ENCODE measurements at regions not wholly inside any gene's neighbourhood (a gene's known extent, or its start where the extent isn't known, plus 50 kb on each side); places are given as distances from the start of the nearest gene placed in this dataset.
"Not testable (repeated sequence)": the region's sequence is repeated elsewhere in the genome, so short reads cannot be mapped to it uniquely, and the experiment has no call there.

DNA sequence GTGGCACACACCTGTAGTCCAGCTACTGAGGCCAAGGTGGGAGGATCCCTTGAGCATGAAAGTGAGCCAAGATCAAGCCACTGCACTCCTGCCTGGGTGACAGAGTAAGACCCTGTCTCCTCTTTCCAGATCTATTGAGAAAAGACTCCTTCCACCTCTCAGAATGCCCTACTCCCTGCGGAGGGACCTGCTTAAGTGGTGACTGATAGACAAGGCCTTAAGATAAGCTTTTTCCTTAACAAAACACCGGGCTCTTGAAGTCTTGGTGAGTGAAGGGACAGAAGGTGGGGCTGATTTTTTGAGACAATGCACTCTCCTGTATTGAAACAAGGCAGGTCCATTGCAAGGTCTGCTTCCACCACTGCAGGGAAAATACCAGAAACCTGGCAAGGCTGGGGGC lies 338.4 kb upstream of the FRG2C start:
- no peak for DNase-seq

DNA sequence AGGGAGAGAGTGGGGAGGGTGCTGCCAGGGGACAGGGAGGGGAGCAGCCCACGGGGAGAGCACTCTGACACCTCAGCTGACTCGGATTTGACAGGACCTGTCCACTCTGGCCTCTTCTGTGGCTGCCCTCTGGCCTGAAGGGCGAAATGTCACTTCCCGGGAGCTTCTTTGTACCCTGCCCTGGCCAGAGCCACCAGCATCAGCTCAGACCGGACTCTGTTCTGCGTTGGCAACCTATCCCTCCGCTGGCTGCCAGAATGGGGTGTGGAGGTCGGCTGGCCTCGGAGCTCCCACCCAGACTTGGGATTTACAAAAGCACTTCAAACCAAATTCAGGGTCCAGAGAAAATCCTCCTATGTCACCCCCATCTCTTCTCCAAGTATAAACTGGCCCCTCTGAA lies 336.7 kb upstream of the FRG2C start:
- no peak for DNase-seq

DNA sequence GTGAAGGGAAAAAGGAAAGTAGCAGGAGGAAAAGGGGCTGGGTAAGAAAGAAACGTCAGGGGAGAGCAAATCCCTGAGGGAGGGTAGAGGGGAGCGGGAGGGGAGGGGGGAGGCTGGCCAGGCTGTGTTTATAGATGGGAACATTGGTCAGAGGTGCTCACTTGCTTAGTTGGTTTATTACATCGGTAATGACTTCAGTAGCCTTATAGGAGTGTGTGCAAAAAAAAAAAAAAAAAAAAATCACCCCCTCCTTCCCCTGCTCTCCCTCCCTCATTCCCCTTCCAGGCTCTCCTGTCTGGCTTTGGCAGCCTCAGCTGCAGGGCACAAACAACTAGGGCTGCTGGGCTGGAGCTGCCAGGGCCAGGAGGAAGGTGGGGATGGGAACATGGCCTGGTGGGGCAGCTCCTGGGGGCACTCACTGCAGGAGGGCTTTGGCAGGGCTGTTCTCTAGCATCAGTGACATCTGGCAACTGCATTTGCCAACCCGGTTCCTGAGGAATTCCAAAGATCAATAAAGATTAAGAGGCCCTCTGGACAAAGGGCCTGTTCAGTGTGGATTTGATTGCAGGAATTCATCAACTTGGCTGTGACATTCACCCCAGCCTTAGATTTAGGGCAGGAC lies 334.5 kb upstream of the FRG2C start:
- no peak for DNase-seq

DNA sequence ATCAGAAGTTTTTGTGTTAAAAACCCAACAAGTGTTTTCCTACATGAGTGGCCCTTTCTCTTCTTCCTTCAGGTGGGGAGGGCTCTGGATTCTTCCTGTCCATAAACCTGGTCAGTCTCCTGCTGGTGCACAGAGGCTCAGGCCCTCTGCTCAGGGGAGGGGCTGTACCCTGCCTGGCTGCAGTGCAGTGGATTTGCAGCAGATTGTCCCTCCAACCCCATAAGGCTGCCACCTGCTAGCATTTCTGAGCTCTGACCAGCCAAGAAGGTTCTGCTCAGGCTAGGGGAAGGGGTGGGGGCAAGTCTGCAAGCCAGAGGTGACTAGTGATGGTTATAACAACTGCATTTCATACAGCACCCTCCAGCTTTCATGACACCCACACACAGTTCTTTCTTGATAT lies 333.7 kb upstream of the FRG2C start:
- DNase-seq = not testable (repeated sequence)

DNA sequence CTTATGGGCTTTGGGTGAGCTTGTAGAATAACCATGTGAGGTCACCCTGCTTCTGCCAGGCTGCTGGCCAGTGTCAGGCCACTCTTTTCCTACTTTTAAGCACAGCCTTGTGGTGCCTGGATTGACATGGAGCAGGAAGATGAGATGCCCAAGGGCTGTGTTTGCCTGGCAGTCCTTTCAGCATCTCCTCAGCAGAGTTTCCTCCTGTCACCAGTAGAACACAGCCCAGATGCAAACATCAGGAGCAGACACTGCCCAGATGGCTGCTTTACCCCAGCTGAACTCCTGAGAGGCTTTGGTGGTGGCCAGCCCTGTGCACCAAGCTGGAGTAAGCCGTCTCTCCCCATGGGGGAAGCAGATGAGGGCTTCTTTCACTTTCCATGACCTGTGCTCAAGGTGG lies 332.0 kb upstream of the FRG2C start:
- not testable (repeated sequence) for DNase-seq

DNA sequence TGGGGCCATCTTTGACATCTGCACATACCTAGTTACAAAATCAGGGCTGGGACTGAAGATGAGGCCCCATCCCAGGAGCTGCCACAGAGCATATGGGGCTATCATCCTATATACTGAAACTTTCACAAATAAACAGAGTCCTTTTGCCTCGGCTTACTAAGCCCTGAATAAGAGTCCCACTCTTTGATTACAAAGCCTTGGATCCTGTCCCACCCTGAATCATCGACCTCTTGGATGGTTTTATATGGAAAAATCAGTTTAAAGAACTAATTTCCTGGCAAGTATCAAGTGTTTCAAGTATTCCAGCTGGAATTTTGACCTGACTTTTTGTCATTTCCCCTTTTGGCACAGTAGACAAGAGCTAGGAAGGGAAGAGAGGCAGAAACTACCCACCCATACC lies 331.3 kb upstream of the FRG2C start:
- DNase-seq = no peak

DNA sequence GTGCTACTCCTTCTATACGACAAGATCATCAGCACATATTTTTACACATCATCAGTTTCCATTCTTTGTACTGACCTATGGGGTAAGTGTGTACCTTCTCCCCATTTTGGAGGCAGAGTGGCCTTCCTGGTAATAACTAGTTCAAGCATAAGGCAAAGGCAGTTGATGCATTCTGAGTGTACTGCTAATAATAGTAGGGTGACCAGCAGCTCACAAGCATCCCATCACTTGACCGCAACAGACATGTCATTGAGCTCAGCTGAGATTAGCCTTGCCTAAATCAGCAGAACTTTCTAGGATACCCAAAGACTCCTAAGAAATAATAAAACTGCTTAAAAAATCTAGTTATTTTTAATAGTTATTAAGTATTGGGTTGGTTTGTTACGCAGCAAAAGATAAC lies 329.8 kb upstream of the FRG2C start:
- no peak for DNase-seq

GRCh38 chr3:75337226-75337900 lies 326.8 kb upstream of the FRG2C start:
- DNase-seq = no peak

DNA sequence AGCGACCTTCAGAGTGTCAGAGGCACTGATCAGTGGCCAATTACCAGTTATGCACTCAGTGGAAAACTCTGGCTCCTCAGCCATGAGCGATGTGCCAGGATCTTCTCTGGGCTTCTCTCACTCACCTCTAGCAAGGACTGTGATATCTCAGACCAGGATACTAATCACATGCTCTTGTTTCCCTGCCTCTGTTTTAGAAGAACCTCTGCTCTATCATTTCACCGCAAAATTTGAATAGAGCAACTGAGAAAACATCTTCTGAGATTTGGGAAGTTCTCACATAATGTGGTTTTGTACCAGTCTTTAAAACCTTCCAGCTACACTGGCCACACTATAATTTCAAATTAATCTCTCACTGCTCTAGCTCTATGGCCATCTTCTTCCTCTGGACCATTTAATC lies 325.8 kb upstream of the FRG2C start:
- no peak for DNase-seq

GRCh38 chr3:75341324-75342067 lies 322.6 kb upstream of the FRG2C start:
- no peak for DNase-seq

DNA sequence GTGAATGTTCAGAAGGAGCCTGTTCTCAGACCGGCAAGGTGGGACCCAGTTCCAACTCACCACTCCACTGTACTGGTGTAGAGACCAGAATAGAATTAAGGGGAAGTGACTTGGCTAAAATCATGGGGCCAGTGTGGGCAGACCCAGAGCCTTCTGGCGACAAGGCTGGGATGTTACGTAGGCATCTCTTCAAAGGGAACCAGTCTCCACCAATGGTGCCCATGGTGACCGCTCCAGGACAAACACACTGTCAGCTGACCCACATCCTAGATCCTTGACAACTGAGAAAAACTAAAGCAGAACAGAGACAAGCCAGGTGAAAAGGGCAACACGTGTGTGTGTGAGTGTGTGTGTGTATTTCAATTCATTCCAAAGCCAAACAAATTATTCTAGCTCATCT lies 321.7 kb upstream of the FRG2C start:
- DNase-seq = no peak

- not testable (repeated sequence) for DNase-seq
These were observed 313.6 kb upstream of the FRG2C start for GRCh38 chr3:75350536-75350935.

- not testable (repeated sequence) for DNase-seq
These were observed 301.9 kb upstream of the FRG2C start for GRCh38 chr3:75362086-75362784.

DNA sequence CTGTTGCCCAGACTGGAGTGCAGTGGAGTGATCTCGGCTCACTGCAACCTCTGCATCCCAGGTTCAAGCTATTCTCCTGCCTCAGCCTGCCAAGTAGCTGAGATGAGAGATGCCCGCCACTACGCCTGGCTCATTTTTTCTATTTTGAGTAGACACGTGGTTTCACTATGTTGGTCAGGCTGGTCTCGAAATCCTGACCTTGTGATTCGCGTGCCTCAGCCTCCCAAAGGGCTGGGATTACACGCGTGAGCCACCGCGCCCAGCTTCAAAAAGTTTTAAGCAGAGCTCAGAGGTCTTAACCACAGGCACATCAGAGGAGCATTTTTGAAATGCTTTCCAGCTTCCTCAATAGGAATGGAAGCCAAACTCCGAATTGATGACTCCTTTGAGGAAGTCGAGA lies 291.2 kb upstream of the FRG2C start:
- not testable (repeated sequence) for DNase-seq

GRCh38 chr3:75379840-75380239 lies 284.3 kb upstream of the FRG2C start:
- DNase-seq = not testable (repeated sequence)

GRCh38 chr3:75380276-75380771 lies 283.8 kb upstream of the FRG2C start:
- DNase-seq = no peak

DNA sequence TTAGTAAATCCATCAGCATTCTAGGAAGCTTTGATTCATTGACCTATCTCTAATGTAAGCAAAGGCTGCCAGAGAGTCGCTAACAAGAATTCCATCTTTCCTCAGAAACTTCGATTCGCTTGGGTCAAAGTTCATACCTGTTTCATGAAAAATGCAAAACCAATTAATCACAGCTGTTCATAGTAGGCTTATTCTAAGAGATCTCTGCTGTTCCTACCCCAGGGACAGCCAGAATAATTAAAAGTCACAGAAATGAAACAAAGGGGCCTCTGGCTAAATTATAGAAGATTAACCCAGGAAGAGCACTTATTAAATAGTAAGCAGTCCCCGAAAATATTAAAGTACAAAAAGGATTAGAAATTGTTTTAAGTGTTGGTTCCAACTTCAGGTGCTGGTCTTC lies 280.1 kb upstream of the FRG2C start:
- DNase-seq = not testable (repeated sequence)

DNA sequence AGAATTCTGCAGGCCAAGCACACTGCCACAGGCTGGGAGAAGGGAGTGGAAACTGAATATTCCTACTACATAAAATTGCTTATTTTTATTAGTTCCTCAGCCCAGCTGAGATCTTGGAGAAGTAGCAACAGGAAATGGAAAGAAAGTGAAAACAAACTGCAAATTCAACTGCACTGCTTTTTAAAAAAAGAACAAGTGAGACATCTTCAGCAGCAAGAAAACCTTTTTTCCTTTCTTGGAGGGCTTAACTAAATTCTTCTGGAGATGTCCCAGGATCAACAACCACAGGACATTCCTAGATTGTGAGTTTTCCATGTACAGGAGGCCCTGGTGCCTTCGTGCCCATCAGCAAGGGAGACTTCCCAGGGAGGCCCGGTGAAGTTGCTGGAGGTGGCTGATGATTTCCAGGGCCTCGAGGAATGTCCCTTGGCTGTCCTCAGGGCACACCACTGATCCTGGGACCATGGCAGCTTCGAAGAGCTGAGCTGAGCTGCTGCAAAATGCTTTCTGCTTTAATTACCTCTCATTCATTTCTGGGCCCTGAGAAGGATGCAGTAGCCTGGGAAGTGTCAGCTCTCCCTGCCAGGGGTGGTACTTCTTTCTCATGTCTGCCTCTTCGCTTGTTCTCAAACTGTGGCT lies 275.5 kb upstream of the FRG2C start:
- not testable (repeated sequence) for DNase-seq

- DNase-seq = not testable (repeated sequence)
These were observed 270.8 kb upstream of the FRG2C start for GRCh38 chr3:75393288-75393694.

- not testable (repeated sequence) for DNase-seq
These were observed 270.0 kb upstream of the FRG2C start for GRCh38 chr3:75394102-75394501.

DNA sequence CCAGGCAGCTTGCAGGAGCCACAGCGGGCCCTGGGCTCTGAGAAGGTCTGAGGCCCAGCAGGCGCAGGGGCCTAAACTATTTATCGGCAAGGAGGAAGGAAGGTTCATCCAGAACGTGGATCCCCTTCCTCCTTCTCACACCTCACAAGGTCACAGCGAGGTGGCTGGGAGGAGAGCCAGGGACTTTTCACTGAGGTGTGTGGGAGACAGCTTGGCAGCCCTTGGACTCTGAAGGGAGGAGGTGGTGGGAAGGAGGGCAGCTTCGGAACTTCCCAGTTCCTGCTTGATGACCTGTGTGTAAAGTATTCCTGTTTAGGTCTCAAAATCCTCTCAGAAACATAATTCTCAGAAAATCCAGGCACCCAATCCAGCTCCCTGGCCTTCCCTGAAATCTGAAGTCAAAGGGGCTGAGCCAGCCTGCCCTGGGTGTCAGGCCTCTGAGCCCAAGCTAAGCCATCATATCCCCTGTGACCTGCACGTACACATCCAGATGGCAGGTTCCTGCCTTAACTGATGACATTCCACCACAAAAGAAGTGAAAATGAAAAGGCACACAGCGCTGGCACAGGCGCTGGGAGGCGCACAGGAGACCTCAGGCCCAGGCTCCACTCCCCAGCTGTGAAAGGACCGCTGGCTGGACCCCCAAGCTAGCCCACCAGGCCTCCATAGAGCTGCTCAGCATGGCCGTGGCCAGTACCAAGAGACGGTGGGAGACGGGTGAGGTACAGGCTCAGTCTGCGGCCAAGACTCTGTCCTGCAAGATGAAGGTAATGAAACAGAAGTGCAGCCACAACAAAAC lies 269.4 kb upstream of the FRG2C start:
- DNase-seq = not testable (repeated sequence)
